K562 (cell line): ENCODE measurements at regions not wholly inside any gene's neighbourhood (a gene's known extent, or its start where the extent isn't known, plus 50 kb on each side); places are given as distances from the start of the nearest gene placed in this dataset.

Source experiments
- JUNB ChIP-seq: fragments of 450-650 bp; formaldehyde crosslinking; conservative IDR thresholded peaks from 2 replicates; pipeline ENCODE4 v1.4.0; 2020; ENCODE audit warnings: mild to moderate bottlenecking
- MYBL2 ChIP-seq, 2 experiments: fragments of 450-650 bp in 1 of 2; sonication (generic) in 1 of 2; formaldehyde crosslinking in 1 of 2; IDR thresholded peaks; 2 replicates each; pipeline versions ENCODE4 v1.6.1 to v1.8.1; 2017 to 2022; ENCODE audit warnings: borderline replicate concordance in 1 of 2, inconsistent platforms in 1 of 2, low read depth in 1 of 2, mild to moderate bottlenecking in 1 of 2, missing genetic modification reagents in 1 of 2, moderate library complexity in 1 of 2
- POLR2A ChIP-seq: fragments of 450-650 bp; conservative IDR thresholded peaks from 2 replicates; pipeline ENCODE4 v1.6.1; 2016
- SPI1 ChIP-seq: IDR thresholded peaks from 2 replicates; pipeline ENCODE4 v1.6.1; 2011; ENCODE audit warnings: low read depth, low read length, control low read depth, borderline replicate concordance

GRCh38 chr16:86662740-86663139 is 84.4 kb downstream of the FOXL1 start:
- TF ChIP-seq SPI1, result no peak
- TF ChIP-seq POLR2A, result no peak
- no peak for TF ChIP-seq JUNB
- TF ChIP-seq MYBL2 (IDR thresholded peaks at IDR 0.05; ENCODE audit: low read depth), result no peak
- no peak for TF ChIP-seq MYBL2 (CRISPR knock-in tag; IDR thresholded peaks at IDR 0.05; ENCODE audit: borderline replicate concordance)
